Left ventricle myocardium superior (tissue), 1 donor: ENCODE measurements at regions not wholly inside any gene's neighbourhood (a gene's known extent, or its start where the extent isn't known, plus 50 kb on each side); places are given as distances from the start of the nearest gene placed in this dataset.

Experiments used
- ATAC-seq: fragments of 200-7000 bp; cut with Tn5 transposase; one replicate; pipeline ENCODE4 v1.9.1; 2020; ENCODE audit warnings: mild to moderate bottlenecking, moderate library complexity
- DNase-seq: peaks from one replicate; pipeline ENCODE4 v3.0.0-alpha.2; 2020
- intact Hi-C: fragments of 100-400 bp; cut with micrococcal nuclease; formaldehyde crosslinking; loops from one replicate; pipeline ENCODE4 v1.11.0; 2022
- donor health status: DM: no; HTN: yes; CAD: no; lungs with severe emphysema.

DNA sequence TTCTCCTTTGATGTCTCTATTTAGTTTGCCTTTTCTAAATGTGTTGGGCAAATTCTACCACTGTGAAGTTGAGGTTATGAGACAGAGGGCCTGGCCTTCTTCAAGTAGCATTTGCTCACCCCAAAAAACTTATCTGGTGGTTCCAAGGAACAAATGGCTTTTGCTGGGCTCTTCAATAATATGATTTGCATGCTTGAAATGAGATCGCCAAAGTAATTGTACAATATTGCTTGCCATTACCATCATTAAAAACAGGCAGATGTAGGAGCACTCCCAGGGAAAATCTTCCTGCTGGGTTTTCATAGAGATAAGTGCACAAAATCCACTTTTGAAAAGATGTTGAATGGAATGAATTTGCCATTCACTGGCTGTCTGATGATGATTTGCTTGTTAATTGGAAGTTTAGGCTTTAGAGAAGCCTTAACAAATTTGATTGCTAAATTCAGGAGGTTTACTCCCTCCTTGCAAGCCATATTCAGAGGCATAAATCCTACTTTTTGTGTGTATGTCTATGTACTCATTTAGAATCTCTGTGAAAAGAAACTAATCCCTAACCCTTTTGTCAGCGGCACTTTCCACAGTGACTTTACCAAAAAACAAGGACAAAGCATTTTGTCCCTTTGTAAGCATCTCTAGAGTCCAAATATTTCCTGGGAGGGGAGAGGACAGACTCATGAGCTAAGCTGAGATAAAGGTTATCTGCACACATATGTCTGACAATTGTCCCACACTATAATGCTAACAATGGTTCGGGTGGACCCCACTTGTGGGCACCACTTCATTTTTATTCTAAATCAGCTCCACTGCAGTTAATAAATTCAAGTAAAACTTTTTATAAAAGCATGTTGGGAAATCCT, 240.8 kb upstream of the PIK3C3 start:
- ATAC-seq, result no peak
- intact Hi-C loops, result no loop called here
- DNase-seq, result no peak

GRCh38 chr18:41706301-41706700, 248.7 kb upstream of the PIK3C3 start:
- ATAC-seq (no peak), DNase-seq (no peak)
- intact Hi-C loops, result no loop called here

DNA sequence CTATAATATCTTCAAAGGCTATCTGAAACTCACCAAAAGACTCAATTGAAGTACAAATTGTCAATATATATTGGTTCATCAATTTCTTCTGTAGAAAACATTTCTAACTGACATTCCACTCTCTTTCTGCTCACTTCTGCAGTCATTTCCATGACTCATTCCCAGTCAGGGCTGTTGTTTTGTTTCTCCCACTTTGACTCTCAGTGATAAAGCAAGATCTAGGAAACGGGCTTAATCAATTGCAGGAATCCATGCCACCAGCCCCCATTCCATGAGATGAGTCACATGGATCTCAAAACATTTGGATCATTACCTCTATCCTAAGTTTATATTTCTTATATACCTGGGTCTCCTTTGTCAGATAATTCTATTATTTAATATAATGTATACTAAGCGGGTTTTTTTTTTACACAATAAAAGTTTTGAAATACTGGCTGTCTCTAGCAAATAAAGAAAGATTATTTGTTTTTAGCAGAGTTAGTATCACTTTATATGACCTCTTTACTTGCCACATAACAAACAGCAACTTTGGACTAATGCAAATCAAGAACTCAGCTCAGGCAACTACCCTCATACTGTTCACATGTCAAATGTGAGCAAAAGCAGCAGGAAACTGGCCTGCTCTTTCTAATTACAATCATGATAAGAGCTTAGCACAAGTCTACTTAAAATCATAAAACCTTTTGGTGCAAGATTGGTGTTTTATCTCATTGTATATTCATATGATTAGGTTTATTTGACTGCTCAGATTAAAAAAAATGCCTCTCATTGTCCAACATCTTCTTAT, 251.1 kb upstream of the PIK3C3 start:
- DNase-seq (no peak), ATAC-seq (no peak)
- intact Hi-C loops, result no loop called here

DNA sequence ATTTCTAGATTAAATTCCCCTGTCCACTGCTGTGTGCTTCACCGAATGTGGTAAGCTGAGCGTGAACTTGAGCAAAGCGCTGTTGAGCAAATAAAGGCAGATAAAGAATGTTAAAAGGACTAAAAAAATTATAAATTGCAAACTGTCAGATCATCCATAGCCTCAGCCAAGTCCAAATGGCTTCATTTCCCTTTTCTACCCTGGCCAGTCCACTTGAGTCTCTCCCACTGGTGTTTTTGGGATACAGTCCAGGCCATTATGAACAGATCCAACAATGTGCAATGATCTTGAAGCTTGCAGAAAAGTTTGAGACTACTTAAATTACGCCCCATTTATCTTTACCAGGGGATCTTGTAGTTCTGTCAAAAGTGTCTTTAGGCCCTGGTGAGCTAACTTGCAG, 254.6 kb upstream of the PIK3C3 start:
- ATAC-seq, result no peak
- DNase-seq, result no peak
- intact Hi-C loops, result no loop called here

GRCh38 chr18:41695441-41695840, 259.6 kb upstream of the PIK3C3 start:
- intact Hi-C loops, result no loop called here
- no peak for DNase-seq
- no peak for ATAC-seq

- DNase-seq, result no peak
- ATAC-seq, result no peak
- intact Hi-C loops, result no loop called here
These were observed 262.0 kb upstream of the PIK3C3 start for GRCh38 chr18:41693008-41693407.

DNA sequence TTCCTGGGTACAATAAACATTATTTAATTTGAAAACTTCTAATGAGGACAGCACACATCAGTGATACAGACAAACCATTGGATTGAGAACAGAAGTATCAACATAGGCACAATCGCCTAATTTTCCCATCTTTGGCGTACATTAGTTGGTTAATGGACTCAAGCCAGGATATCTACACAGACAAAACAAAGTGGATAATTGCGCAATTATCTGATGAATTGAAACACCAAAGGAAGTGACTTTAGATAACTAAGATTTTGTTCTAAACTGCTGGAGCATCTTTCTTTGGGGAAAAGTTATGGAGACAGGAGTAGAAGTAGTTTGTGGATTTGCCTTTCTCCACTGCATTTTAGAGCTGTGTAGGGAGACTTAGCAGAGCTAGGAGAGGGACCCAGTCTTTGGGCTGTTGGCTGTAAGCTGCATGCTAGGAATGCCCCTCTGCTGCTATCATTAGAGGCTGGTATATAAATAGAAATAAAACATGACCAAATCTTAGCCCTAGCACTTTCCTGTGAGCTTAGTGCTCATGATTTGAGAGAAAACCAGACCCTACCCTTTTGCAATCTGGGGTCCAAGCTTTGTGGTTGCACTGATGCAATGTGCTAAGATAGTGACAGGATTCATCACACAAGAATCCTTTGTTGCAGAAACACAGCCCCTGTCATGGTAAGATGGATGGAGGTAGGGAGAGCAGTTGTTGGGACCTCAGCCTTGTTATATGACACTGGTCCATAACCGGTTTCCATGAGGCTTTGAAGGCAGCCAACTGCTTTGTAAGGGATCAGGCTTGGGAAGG, 264.5 kb upstream of the PIK3C3 start:
- intact Hi-C loops, result no loop called here

GRCh38 chr18:41687138-41687537, 267.9 kb upstream of the PIK3C3 start:
- no peak for ATAC-seq
- intact Hi-C loops, result no loop called here
- no peak for DNase-seq

More for the DNA sequence above, 264.5 kb upstream of the PIK3C3 start:
- ATAC-seq (no peak), DNase-seq (no peak)

GRCh38 chr18:41681138-41681880, 273.7 kb upstream of the PIK3C3 start:
- DNase-seq (no peak), ATAC-seq (no peak)
- intact Hi-C loops, result no loop called here

DNA sequence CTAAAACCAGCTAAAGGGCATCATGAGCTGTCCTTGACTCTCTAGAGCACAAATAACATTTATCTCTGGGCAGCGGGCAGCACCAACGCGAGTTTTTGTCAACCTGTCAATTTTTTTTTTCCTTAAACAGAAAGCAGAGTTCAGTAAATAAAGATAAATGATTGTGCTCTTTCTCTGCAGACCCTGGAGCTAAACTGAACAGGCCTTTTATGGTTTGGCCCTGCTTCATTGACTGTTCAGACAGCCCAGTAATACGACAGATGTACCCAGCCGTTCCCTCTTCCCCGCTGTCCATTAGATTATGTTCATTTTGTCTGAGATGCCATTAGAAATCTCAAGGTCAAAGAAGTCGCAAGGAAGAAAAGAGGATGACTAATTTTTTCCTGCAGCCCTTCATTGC, 280.5 kb upstream of the PIK3C3 start:
- ATAC-seq (no peak), DNase-seq (no peak)
- intact Hi-C loops, result no loop called here

GRCh38 chr18:41666231-41666630, 288.8 kb upstream of the PIK3C3 start:
- DNase-seq (no peak), ATAC-seq (no peak)
- intact Hi-C loops, result no loop called here

GRCh38 chr18:41665210-41665609, 289.8 kb upstream of the PIK3C3 start:
- DNase-seq (no peak), ATAC-seq (no peak)
- intact Hi-C loops, result no loop called here

DNA sequence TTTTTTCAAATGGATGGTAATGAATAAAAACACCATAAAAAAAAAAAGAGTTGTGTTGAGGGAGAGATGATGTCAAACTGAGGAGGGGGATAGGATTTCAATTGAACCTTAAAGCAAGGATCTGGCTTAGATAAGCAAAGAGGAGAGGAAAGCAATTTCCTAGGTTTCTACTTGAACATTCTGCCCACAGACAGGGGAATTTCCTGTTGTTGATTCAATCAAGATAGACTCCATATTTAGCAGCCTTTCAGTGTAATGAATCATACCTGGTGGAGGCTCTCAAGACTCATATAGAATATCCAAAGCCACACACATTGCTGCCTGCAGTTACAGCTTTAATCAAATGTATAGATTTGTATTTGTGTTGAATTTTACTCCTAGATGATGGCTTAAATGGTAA, 294.4 kb upstream of the PIK3C3 start:
- no peak for DNase-seq
- intact Hi-C loops, result no loop called here
- ATAC-seq, result no peak

GRCh38 chr18:41659438-41660130, 295.4 kb upstream of the PIK3C3 start:
- ATAC-seq (no peak), DNase-seq (no peak)
- intact Hi-C loops, result no loop called here

DNA sequence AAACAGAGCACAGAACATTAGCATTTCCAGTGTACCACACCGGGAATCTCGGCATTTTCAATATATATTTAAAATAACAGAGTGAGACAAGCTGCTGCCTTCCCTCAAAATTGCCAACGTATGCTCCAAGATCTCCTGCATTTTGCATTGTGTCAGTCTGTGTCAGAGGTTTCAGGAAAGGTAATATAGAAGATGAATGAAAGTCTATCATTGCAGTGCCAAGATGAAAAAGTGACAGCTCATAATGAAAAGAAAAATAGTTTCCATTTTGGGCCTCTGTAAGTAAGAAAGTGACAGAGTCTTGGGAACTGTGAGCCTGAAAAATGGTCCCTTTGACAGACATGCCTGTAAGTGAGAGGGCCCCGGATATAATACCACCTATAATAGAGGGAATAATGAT, 297.8 kb upstream of the PIK3C3 start:
- intact Hi-C loops, result no loop called here
- ATAC-seq (no peak), DNase-seq (no peak)

DNA sequence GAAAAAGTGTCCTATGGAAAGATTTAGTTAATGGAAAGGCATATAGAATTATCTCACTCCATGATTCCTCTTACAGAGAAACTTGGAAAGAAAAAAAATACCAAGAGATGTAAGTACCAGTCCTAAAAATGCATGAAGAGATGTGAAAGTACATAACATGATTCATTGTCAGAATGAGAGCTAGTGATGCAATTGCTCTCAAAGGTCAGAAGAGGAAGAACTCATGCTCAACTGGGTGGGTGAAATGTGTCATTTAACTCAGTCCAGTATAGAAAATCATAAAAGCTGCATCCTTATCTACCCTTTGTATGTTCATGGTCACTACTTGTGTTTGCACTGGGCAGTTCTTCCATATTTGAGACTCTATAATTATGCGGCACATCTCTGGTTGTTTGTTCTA, 300.0 kb upstream of the PIK3C3 start:
- ATAC-seq, result no peak
- DNase-seq, result no peak
- intact Hi-C loops, result no loop called here

- no peak for ATAC-seq
These were observed 307.1 kb upstream of the PIK3C3 start for GRCh38 chr18:41647914-41648313.

GRCh38 chr18:41646915-41647620, 308.0 kb upstream of the PIK3C3 start:
- intact Hi-C loops, result no loop called here
- no peak for ATAC-seq
- DNase-seq, result no peak

More at GRCh38 chr18:41647914-41648313, 307.1 kb upstream of the PIK3C3 start:
- intact Hi-C loops, result no loop called here
- DNase-seq, result no peak
